WTC11 (cell line): ENCODE measurements at regions not wholly inside any gene's neighbourhood (a gene's known extent, or its start where the extent isn't known, plus 50 kb on each side); places are given as distances from the start of the nearest gene placed in this dataset.

Source experiments
- ATAC-seq: fragments of 200-7000 bp; cut with Tn5 transposase; 2 replicates; pipeline ENCODE4 v1.10.0; 2021; ENCODE audit warnings: mild to moderate bottlenecking, moderate library complexity
- CTCF ChIA-PET: fragments of 300-600 bp; sonication (Branson Sonifier 250); formaldehyde crosslinking; loops from one replicate; lab custom pipeline; 2021; ENCODE audit warnings: antibody characterized with exemption; lab: Charles Lee
- POLR2A ChIA-PET: fragments of 350-600 bp; sonication (Branson Sonifier 250); formaldehyde crosslinking; loops from one replicate; lab custom pipeline; 2021; ENCODE audit warnings: antibody characterized with exemption; lab: Charles Lee
- DNase-seq: peaks from one replicate; pipeline ENCODE4 v3.0.0; 2021; ENCODE audit warnings: low spot score
- H3K27ac Mint-ChIP-seq: 2 replicates; pipeline ENCODE4 v1.8.0; 2021; ENCODE audit warnings: mixed read lengths
- H3K27me3 Mint-ChIP-seq: 2 replicates; pipeline ENCODE4 v1.8.0; 2021; ENCODE audit warnings: low read depth, mild to moderate bottlenecking, moderate library complexity, mixed read lengths
- H3K36me3 Mint-ChIP-seq: 2 replicates; pipeline ENCODE4 v1.8.0; 2021; ENCODE audit warnings: mixed read lengths
- H3K4me1 Mint-ChIP-seq: 2 replicates; pipeline ENCODE4 v1.8.0; 2022; ENCODE audit warnings: mixed read lengths
- H3K4me3 Mint-ChIP-seq: 2 replicates; pipeline ENCODE4 v1.8.0; 2021; ENCODE audit warnings: mild to moderate bottlenecking, moderate library complexity, mixed read lengths
- H3K9me3 Mint-ChIP-seq: 2 replicates; pipeline ENCODE4 v1.8.0; 2021; ENCODE audit warnings: mixed read lengths
- AFF4 ChIP-seq: sonication (generic); formaldehyde crosslinking; IDR thresholded peaks from 2 replicates; pipeline ENCODE4 v1.8.1; 2023; ENCODE audit warnings: mild to moderate bottlenecking, missing genetic modification reagents, borderline replicate concordance
- CDX4 ChIP-seq: fragments of 250-450 bp; sonication (Bioruptor Pico); IDR thresholded peaks from 2 replicates; pipeline ENCODE4 v1.9.0; 2021; ENCODE audit warnings: moderate library complexity, mild to moderate bottlenecking, inconsistent platforms, borderline replicate concordance
- E2F5 ChIP-seq: sonication (generic); formaldehyde crosslinking; IDR thresholded peaks from 2 replicates; pipeline ENCODE4 v1.8.1; 2022; ENCODE audit warnings: mild to moderate bottlenecking, moderate library complexity, missing genetic modification reagents
- FOXK1 ChIP-seq: sonication (generic); formaldehyde crosslinking; IDR thresholded peaks from 2 replicates; pipeline ENCODE4 v1.8.0; 2022; ENCODE audit warnings: mild to moderate bottlenecking, moderate library complexity, missing genetic modification reagents
- GRHL2 ChIP-seq: fragments of 250-450 bp; sonication (Bioruptor Pico); IDR thresholded peaks from 2 replicates; pipeline ENCODE4 v1.8.0; 2022; ENCODE audit warnings: mild to moderate bottlenecking, moderate library complexity; ENCODE audit not compliant: insufficient replicate concordance, severe bottlenecking
- HMGA2 ChIP-seq: fragments of 250-450 bp; sonication (Bioruptor Pico); IDR thresholded peaks from 2 replicates; pipeline ENCODE4 v1.4.0; 2021; ENCODE audit warnings: mild to moderate bottlenecking, moderate library complexity
- IRF2 ChIP-seq: sonication (generic); formaldehyde crosslinking; IDR thresholded peaks from 2 replicates; pipeline ENCODE4 v1.8.0; 2022; ENCODE audit warnings: low read depth, missing genetic modification reagents, borderline replicate concordance
- KAT7 ChIP-seq: sonication (generic); formaldehyde crosslinking; IDR thresholded peaks from 2 replicates; pipeline ENCODE4 v1.8.1; 2023; ENCODE audit warnings: missing genetic modification reagents, mild to moderate bottlenecking, borderline replicate concordance
- NFE2L1 ChIP-seq: sonication (generic); formaldehyde crosslinking; IDR thresholded peaks from 2 replicates; pipeline ENCODE4 v1.8.1; 2023; ENCODE audit warnings: missing genetic modification reagents
- NR1H2 ChIP-seq: sonication (generic); formaldehyde crosslinking; IDR thresholded peaks from 2 replicates; pipeline ENCODE4 v1.9.0; 2021; ENCODE audit warnings: mild to moderate bottlenecking, moderate library complexity, missing genetic modification reagents
- NR2C2 ChIP-seq: sonication (generic); formaldehyde crosslinking; IDR thresholded peaks from 2 replicates; pipeline ENCODE4 v1.8.0; 2022; ENCODE audit warnings: mild to moderate bottlenecking, missing genetic modification reagents
- SMAD4 ChIP-seq: sonication (generic); formaldehyde crosslinking; IDR thresholded peaks from 2 replicates; pipeline ENCODE4 v1.8.0; 2022; ENCODE audit warnings: mild to moderate bottlenecking, missing genetic modification reagents
- SOX15 ChIP-seq: fragments of 250-450 bp; sonication (Bioruptor Pico); IDR thresholded peaks from 2 replicates; pipeline ENCODE4 v1.9.0; 2021; ENCODE audit warnings: mild to moderate bottlenecking
- STAT6 ChIP-seq: sonication (generic); formaldehyde crosslinking; conservative IDR thresholded peaks from 2 replicates; pipeline ENCODE4 v1.8.1; 2023; ENCODE audit warnings: mild to moderate bottlenecking, low read depth, missing genetic modification reagents, moderate library complexity
- TCF7 ChIP-seq: sonication (generic); formaldehyde crosslinking; IDR thresholded peaks from 2 replicates; pipeline ENCODE4 v1.8.0; 2022; ENCODE audit warnings: mild to moderate bottlenecking, low read depth, missing genetic modification reagents, moderate library complexity
- TEAD1 ChIP-seq: sonication (generic); formaldehyde crosslinking; IDR thresholded peaks from 2 replicates; pipeline ENCODE4 v1.8.0; 2022; ENCODE audit warnings: mild to moderate bottlenecking, missing genetic modification reagents
- USF1 ChIP-seq: sonication (generic); formaldehyde crosslinking; IDR thresholded peaks from 2 replicates; pipeline ENCODE4 v1.8.0; 2022; ENCODE audit warnings: mild to moderate bottlenecking, missing genetic modification reagents
- ZBTB21 ChIP-seq: sonication (generic); formaldehyde crosslinking; IDR thresholded peaks from 2 replicates; pipeline ENCODE4 v1.8.1; 2023; ENCODE audit warnings: mild to moderate bottlenecking, missing genetic modification reagents, borderline replicate concordance
- ZNF263 ChIP-seq: sonication (generic); formaldehyde crosslinking; IDR thresholded peaks from 2 replicates; pipeline ENCODE4 v1.8.1; 2022; ENCODE audit warnings: low read depth, mild to moderate bottlenecking, moderate library complexity, missing genetic modification reagents
- ZNF317 ChIP-seq: sonication (generic); formaldehyde crosslinking; IDR thresholded peaks from 2 replicates; pipeline ENCODE4 v1.8.1; 2023; ENCODE audit warnings: low read depth, mild to moderate bottlenecking, moderate library complexity, missing genetic modification reagents, borderline replicate concordance
- ZNF423 ChIP-seq: fragments of 250-450 bp; sonication (Bioruptor Pico); IDR thresholded peaks from 2 replicates; pipeline ENCODE4 v2.1.2; 2022; ENCODE audit warnings: mild to moderate bottlenecking, moderate library complexity
- ZNF512 ChIP-seq: sonication (generic); formaldehyde crosslinking; IDR thresholded peaks from 2 replicates; pipeline ENCODE4 v1.8.1; 2022; ENCODE audit warnings: missing genetic modification reagents, borderline replicate concordance

GRCh38 chr5:87746891-87747377 lies 334.2 kb upstream of the CCNH start:
- Mint-ChIP-seq H3K4me3 (no peak overlapping the region), H3K27ac (no peak overlapping the region), H3K36me3 (no peaks in the 10 kb centered on the region), H3K27me3 (no peaks in the 10 kb centered on the region), H3K9me3 (peaks cover 7% of the 10 kb centered on the region), H3K4me1 (peaks cover 8% of the 10 kb centered on the region)
- ATAC-seq (no peak), DNase-seq (no peak)
- ChIA-PET CTCF (no interaction called here), POLR2A (no interaction called here)
- TF ChIP-seq IRF2 (no peak), ZNF512 (CRISPR knock-in tag) (no peak), KAT7 (no peak), FOXK1 (no peak), STAT6 (CRISPR knock-in tag) (no peak), TEAD1 (CRISPR knock-in tag) (no peak), ZNF423 (CRISPR knock-in tag) (no peak), GRHL2 (CRISPR knock-in tag) (no peak)

GRCh38 chr5:87746341-87746740 lies 333.6 kb upstream of the CCNH start:
- Mint-ChIP-seq H3K36me3 (no peaks in the 10 kb centered on the region), H3K27me3 (no peaks in the 10 kb centered on the region), H3K4me3 (no peak overlapping the region), H3K27ac (no peak overlapping the region), H3K4me1 (peaks cover 12% of the 10 kb centered on the region), H3K9me3 (peaks cover 7% of the 10 kb centered on the region)
- no peak for ATAC-seq
- TF ChIP-seq NFE2L1 (no peak), E2F5 (CRISPR knock-in tag) (no peak), CDX4 (CRISPR knock-in tag) (no peak)
- DNase-seq: no peak
- ChIA-PET POLR2A (interaction anchor here (0.6 kb wide), 1 partner anchor 245 kb away, joined by 3 read pairs; no protein-coding TSS in a partner anchor), CTCF (interaction anchor here (0.6 kb wide), 1 partner anchor 24 kb away, joined by 3 read pairs; no protein-coding TSS in a partner anchor)

- ChIA-PET POLR2A (no interaction called here), CTCF (no interaction called here)
- Mint-ChIP-seq H3K27ac (no peak overlapping the region), H3K36me3 (no peaks in the 10 kb centered on the region)
- no peak for ATAC-seq
- DNase-seq: no peak
- no peak for TF ChIP-seq SOX15 (CRISPR knock-in tag)
- TF ChIP-seq ZNF317 (CRISPR knock-in tag): no peak
- TF ChIP-seq ZBTB21 (CRISPR knock-in tag): no peak
- TF ChIP-seq USF1: no peak
- TF ChIP-seq TCF7 (CRISPR knock-in tag): no peak
- TF ChIP-seq NR2C2: no peak
- no peak for TF ChIP-seq SMAD4 (CRISPR knock-in tag)
- no peak for TF ChIP-seq HMGA2 (CRISPR knock-in tag)
- no peak for TF ChIP-seq ZNF263 (CRISPR knock-in tag)
- no peak for TF ChIP-seq AFF4 (CRISPR knock-in tag)
- no peak for TF ChIP-seq E2F5 (CRISPR knock-in tag)
- no peak for TF ChIP-seq NR1H2 (CRISPR knock-in tag)
- TF ChIP-seq, all 79 proteins: peak for 0
- Mint-ChIP-seq H3K4me3 (no peak overlapping the region), H3K4me1 (peaks cover 11% of the 10 kb centered on the region), H3K27me3 (no peaks in the 10 kb centered on the region), H3K9me3 (peaks cover 7% of the 10 kb centered on the region)
These were observed 329.2 kb upstream of the CCNH start for GRCh38 chr5:87741881-87742280.
